ENCODE measurements at regions not wholly inside any gene's neighbourhood (a gene's known extent, or its start where the extent isn't known, plus 50 kb on each side); places are given as distances from the start of the nearest gene placed in this dataset.

DNA sequence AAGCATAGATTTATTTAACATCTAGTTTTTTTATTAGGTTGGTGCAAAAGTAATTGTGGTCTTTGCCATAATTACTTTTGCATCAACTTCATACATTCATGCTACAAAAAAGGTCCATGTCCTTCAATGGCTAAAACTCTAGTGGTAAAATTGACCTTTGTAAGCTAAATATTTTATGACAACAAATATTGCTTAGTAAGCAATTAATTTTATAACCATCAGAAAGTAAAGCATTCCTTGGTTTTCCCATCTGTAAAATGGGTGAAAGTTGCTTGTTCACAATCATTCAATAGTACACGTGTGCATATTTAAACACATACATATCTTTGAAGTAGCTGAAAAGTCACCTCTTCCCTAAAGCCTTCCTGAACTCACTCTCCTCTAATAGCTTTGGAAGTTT lies 789.6 kb downstream of the CDH8 start:
- no peaks in the 10 kb centered on the region for H3K4me1 ChIP-seq
- TF ChIP-seq POLR2AphosphoS5 (IDR thresholded peaks at IDR 0.05) (no peak), POLR2A (IDR thresholded peaks at IDR 0.05) (no peak), EP300 (IDR thresholded peaks at IDR 0.05) (no peak)
- TF ChIP-seq, protein P1, sequence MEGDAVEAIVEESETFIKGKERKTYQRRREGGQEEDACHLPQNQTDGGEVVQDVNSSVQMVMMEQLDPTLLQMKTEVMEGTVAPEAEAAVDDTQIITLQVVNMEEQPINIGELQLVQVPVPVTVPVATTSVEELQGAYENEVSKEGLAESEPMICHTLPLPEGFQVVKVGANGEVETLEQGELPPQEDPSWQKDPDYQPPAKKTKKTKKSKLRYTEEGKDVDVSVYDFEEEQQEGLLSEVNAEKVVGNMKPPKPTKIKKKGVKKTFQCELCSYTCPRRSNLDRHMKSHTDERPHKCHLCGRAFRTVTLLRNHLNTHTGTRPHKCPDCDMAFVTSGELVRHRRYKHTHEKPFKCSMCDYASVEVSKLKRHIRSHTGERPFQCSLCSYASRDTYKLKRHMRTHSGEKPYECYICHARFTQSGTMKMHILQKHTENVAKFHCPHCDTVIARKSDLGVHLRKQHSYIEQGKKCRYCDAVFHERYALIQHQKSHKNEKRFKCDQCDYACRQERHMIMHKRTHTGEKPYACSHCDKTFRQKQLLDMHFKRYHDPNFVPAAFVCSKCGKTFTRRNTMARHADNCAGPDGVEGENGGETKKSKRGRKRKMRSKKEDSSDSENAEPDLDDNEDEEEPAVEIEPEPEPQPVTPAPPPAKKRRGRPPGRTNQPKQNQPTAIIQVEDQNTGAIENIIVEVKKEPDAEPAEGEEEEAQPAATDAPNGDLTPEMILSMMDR (IDR thresholded peaks at IDR 0.05): no peak
- no peaks in the 10 kb centered on the region for H3K36me3 ChIP-seq
- H3K9me3 ChIP-seq: no peaks in the 10 kb centered on the region
- 97% methylated on average over 1 of the region's 1 CpG for WGBS
- no peak for DNase-seq (ENCODE audit: low spot score in 2 of 2)
- no peaks in the 10 kb centered on the region for H3K27me3 ChIP-seq
- H3K4me3 ChIP-seq: no peak overlapping the region
- H3K27ac ChIP-seq: no peak overlapping the region

DNA sequence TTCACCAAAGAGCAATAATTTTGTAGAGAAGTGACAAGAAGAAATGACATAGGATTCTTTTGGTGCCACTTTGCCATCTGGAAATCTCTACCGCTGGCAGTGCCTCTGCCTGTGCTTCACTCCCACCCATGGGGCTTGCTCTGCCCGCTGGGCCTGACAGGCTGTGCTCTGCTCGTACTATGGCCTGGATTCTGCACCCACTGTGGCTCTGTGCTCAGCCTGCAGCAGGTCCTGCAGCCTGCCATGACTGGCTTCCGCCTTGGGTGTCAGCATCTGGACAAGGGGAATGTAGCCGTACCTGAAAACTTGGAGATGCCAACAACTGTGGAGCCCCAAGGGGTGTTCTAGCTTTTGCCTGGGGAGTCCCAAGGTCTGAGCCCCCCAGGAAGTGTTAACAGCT lies 792.3 kb downstream of the CDH8 start:
- DNase-seq (ENCODE audit: low spot score in 2 of 2): no peak
- no peaks in the 10 kb centered on the region for H3K36me3 ChIP-seq
- no peaks in the 10 kb centered on the region for H3K9me3 ChIP-seq
- H3K27me3 ChIP-seq: no peaks in the 10 kb centered on the region
- no peak overlapping the region for H3K4me3 ChIP-seq
- H3K27ac ChIP-seq: no peak overlapping the region
- H3K4me1 ChIP-seq: no peaks in the 10 kb centered on the region
- 80% methylated on average over 1 of the region's 5 CpGs for WGBS
- TF ChIP-seq, protein P1 (IDR thresholded peaks at IDR 0.05): no peak
- TF ChIP-seq EP300 (IDR thresholded peaks at IDR 0.05) (no peak), POLR2A (IDR thresholded peaks at IDR 0.05) (no peak), POLR2AphosphoS5 (IDR thresholded peaks at IDR 0.05) (no peak)

DNA sequence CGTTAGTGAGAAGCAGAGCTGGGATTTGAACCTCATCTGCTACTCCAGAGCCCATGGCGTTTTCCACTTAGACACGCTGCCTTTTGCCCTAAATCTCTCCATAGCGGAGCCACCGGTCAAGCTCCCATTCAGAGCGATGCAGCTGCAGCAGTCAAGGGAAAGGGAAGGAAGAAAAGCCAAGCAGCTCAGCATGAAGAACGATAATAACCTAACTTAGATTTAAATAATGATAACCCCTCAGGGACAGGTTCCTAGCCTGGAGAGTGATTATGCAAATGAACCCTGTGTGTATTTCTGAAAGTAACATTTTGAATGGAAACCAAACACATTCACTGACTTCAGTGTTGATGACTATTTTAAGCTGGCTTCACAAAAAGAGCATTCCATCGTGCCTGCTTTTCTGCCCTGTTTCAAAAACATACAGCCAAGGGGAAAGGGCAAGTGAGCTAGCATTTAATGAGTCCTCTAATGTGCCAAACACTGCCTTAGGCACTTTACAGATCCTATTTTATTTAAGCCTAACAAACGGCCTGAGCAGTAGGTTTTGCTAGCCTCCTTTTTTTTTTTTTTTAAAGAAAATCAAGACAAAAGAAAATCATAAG lies 798.3 kb downstream of the CDH8 start:
- Histone ChIP-seq H3K4me1 (no peaks in the 10 kb centered on the region), H3K27me3 (no peaks in the 10 kb centered on the region), H3K27ac (no peak overlapping the region), H3K36me3 (no peaks in the 10 kb centered on the region), H3K9me3 (no peaks in the 10 kb centered on the region), H3K4me3 (no peak overlapping the region)
- no peak for DNase-seq (ENCODE audit: low spot score in 2 of 2)
- TF ChIP-seq POLR2AphosphoS5 (IDR thresholded peaks at IDR 0.05): no peak
- TF ChIP-seq, protein P1 (IDR thresholded peaks at IDR 0.05): no peak
- TF ChIP-seq EP300 (IDR thresholded peaks at IDR 0.05): no peak
- no peak for TF ChIP-seq POLR2A (IDR thresholded peaks at IDR 0.05)
- 59% methylated on average over 9 of the region's 9 CpGs for WGBS

DNA sequence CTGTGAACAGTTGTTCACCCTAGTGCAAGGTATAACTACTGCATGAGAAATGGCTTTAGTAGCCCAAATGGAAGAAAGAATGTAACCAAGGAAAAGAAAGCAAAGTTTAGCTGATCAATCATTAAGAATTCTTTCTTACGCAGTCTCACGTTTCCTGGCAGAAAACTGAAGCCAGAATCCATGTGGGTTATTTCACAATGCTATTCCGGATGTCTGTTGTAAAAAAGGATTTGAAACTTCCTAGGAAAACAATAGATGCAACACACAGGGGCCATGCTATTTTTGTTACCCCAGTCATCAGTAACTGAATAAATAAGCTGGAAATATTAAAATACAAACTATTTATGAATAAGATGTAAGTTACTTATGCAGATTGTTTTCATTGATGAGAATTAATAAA lies 802.5 kb downstream of the CDH8 start:
- Histone ChIP-seq H3K27ac (no peak overlapping the region), H3K9me3 (no peaks in the 10 kb centered on the region), H3K4me1 (no peaks in the 10 kb centered on the region), H3K36me3 (no peaks in the 10 kb centered on the region), H3K27me3 (no peaks in the 10 kb centered on the region), H3K4me3 (no peak overlapping the region)
- 27% methylated on average over 3 of the region's 3 CpGs for WGBS
- TF ChIP-seq POLR2AphosphoS5 (IDR thresholded peaks at IDR 0.05) (no peak), EP300 (IDR thresholded peaks at IDR 0.05) (no peak), POLR2A (IDR thresholded peaks at IDR 0.05) (no peak)
- TF ChIP-seq, protein P1 (IDR thresholded peaks at IDR 0.05): no peak
- no peak for DNase-seq (ENCODE audit: low spot score in 2 of 2)

DNA sequence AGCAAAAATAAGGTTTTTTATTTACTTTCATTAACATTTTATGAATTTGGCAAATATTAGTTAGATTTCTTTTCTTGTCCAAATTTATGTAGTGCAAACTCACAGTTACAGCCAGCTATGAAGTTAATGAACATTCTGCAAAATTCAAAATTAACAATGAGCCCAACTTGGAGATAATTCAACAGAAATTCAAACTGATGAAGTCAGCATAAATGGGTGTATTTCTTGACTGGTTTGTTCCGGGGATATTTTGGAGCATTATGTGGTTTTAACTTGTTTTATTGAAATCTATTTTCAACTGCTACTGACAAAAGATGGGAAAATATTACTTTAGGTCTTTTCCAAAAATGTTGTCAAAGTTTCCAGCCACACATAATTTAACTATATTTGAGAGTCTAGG lies 807.9 kb downstream of the CDH8 start:
- H3K4me1 ChIP-seq: no peaks in the 10 kb centered on the region
- no peaks in the 10 kb centered on the region for H3K9me3 ChIP-seq
- H3K27me3 ChIP-seq: no peaks in the 10 kb centered on the region
- H3K36me3 ChIP-seq: no peaks in the 10 kb centered on the region
- 54% methylated on average over 1 of the region's 1 CpG for WGBS
- H3K4me3 ChIP-seq: no peak overlapping the region
- DNase-seq (ENCODE audit: low spot score in 2 of 2): no peak
- TF ChIP-seq EP300 (IDR thresholded peaks at IDR 0.05) (no peak), POLR2AphosphoS5 (IDR thresholded peaks at IDR 0.05) (no peak), POLR2A (IDR thresholded peaks at IDR 0.05) (no peak)
- TF ChIP-seq, protein P1 (IDR thresholded peaks at IDR 0.05): no peak
- H3K27ac ChIP-seq: no peak overlapping the region
